HEK293T (cell line): ENCODE measurements at regions not wholly inside any gene's neighbourhood (a gene's known extent, or its start where the extent isn't known, plus 50 kb on each side); places are given as distances from the start of the nearest gene placed in this dataset.

Source experiments
- BHLHE40 ChIP-seq: fragments of 450-650 bp; IDR thresholded peaks from 2 replicates; pipeline ENCODE4 v1.6.1; 2016; ENCODE audit warnings: mild to moderate bottlenecking, moderate library complexity, borderline replicate concordance
- ELF4 ChIP-seq: fragments of 450-650 bp; IDR thresholded peaks from 2 replicates; pipeline ENCODE4 v1.6.1; 2017; ENCODE audit warnings: antibody characterized with exemption
- HDGF ChIP-seq: fragments of 450-650 bp; IDR thresholded peaks from 2 replicates; pipeline ENCODE4 v1.6.1; 2017; ENCODE audit warnings: antibody characterized with exemption, borderline replicate concordance
- L3MBTL2 ChIP-seq: fragments of 450-650 bp; conservative IDR thresholded peaks from 2 replicates; pipeline ENCODE4 v1.6.1; 2016; ENCODE audit warnings: mild to moderate bottlenecking
- SP1 ChIP-seq: fragments of 450-650 bp; IDR thresholded peaks from 2 replicates; pipeline ENCODE4 v1.6.1; 2017

DNA sequence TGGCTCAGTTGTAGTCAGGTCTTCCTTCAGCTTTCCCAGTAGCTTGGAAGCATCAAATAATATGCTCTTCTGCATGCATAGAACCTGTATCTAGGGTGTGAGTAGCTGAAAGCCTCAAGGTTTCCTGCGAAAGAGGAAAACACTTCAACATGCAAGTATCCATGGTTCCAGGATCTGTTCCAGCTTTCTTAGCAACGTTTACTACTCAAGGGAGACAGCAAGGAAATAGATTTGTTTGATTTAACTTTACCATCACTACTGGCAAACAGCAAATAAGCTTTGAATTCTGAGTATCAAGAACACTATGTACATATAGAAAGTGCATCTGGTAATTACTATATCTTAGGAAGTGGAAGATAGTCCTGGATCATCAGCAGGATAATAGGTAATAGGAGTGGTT, 341.0 kb downstream of the PRR16 start:
- TF ChIP-seq BHLHE40 (no peak), L3MBTL2 (no peak), HDGF (no peak), ELF4 (no peak), SP1 (no peak)
